HUDEP-2 (cell line): ENCODE measurements at regions not wholly inside any gene's neighbourhood (a gene's known extent, or its start where the extent isn't known, plus 50 kb on each side); places are given as distances from the start of the nearest gene placed in this dataset.
"Not testable (repeated sequence)": the region's sequence is repeated elsewhere in the genome, so short reads cannot be mapped to it uniquely, and the experiment has no call there.

Experiments
- DNase-seq, 76 experiments: peaks; one replicate each; lab custom pipeline; 2025; ENCODE audit not compliant: unreplicated experiment in 76 of 76; lab: John Stamatoyannopoulos, UW

- no peak for DNase-seq
Measured at GRCh38 chr16:86222547-86222946, 287.8 kb upstream of the FOXF1 start.

- no peak for DNase-seq
Measured at GRCh38 chr16:86222965-86223551, 287.3 kb upstream of the FOXF1 start.

GRCh38 chr16:86224126-86224525, 286.2 kb upstream of the FOXF1 start:
- DNase-seq, result no peak

GRCh38 chr16:86224629-86225028, 285.7 kb upstream of the FOXF1 start:
- DNase-seq, result no peak

- no peak for DNase-seq
Measured at GRCh38 chr16:86225905-86226371, 284.4 kb upstream of the FOXF1 start.

- no peak for DNase-seq
Measured at GRCh38 chr16:86227041-86227440, 283.3 kb upstream of the FOXF1 start.

GRCh38 chr16:86227801-86228200, 282.5 kb upstream of the FOXF1 start:
- no peak for DNase-seq

GRCh38 chr16:86228713-86229112, 281.6 kb upstream of the FOXF1 start:
- DNase-seq, result no peak

GRCh38 chr16:86229283-86229682, 281.0 kb upstream of the FOXF1 start:
- DNase-seq, result no peak

GRCh38 chr16:86229866-86230656, 280.3 kb upstream of the FOXF1 start:
- no peak for DNase-seq

GRCh38 chr16:86231321-86231995, 278.9 kb upstream of the FOXF1 start:
- no peak for DNase-seq

- no peak for DNase-seq
Measured at GRCh38 chr16:86231996-86232350, 278.4 kb upstream of the FOXF1 start.

GRCh38 chr16:86232496-86232895, 277.8 kb upstream of the FOXF1 start:
- DNase-seq, result no peak

- not testable (repeated sequence) for DNase-seq
Measured at GRCh38 chr16:86233506-86233905, 276.8 kb upstream of the FOXF1 start.

GRCh38 chr16:86239381-86239780, 270.9 kb upstream of the FOXF1 start:
- DNase-seq, result no peak

GRCh38 chr16:86240716-86241363, 269.5 kb upstream of the FOXF1 start:
- DNase-seq, result no peak

- no peak for DNase-seq
Measured at GRCh38 chr16:86241681-86242080, 268.6 kb upstream of the FOXF1 start.

- no peak for DNase-seq
Measured at GRCh38 chr16:86242244-86243122, 267.8 kb upstream of the FOXF1 start.

- DNase-seq, result no peak
Measured at GRCh38 chr16:86243123-86243473, 267.2 kb upstream of the FOXF1 start.

GRCh38 chr16:86243571-86244154, 266.7 kb upstream of the FOXF1 start:
- no peak for DNase-seq
